Activated CD8-positive, alpha-beta memory T cell treated with anti-CD3 and anti-CD28 coated beads, Interleukin-2, amount 10 ng/mL, durations not matched to agents 7 days and 5 days (primary cell): ENCODE measurements at regions not wholly inside any gene's neighbourhood (a gene's known extent, or its start where the extent isn't known, plus 50 kb on each side); places are given as distances from the start of the nearest gene placed in this dataset.
"Not testable (repeated sequence)": the region's sequence is repeated elsewhere in the genome, so short reads cannot be mapped to it uniquely, and the experiment has no call there.

Experiments used
- ATAC-seq: fragments of 150-1000 bp; cut with Tn5 transposase; one replicate; pipeline ENCODE4 v1.10.0; 2021; ENCODE audit warnings: moderate library complexity
- CTCF ChIA-PET: fragments of 350-600 bp; sonication (Branson Sonifier 250); formaldehyde crosslinking; loops from one replicate; lab custom pipeline; 2021; ENCODE audit warnings: antibody characterized with exemption; lab: Charles Lee
- DNase-seq: peaks from one replicate; pipeline ENCODE4 v3.0.0-alpha.2; 2020
- H3K27ac Mint-ChIP-seq: one replicate; pipeline ENCODE4 v1.8.0; 2021; ENCODE audit warnings: mild to moderate bottlenecking, mixed read lengths
- H3K27me3 Mint-ChIP-seq: one replicate; pipeline ENCODE4 v1.8.0; 2021; ENCODE audit warnings: mixed read lengths
- H3K36me3 Mint-ChIP-seq: one replicate; pipeline ENCODE4 v1.8.0; 2021; ENCODE audit warnings: mild to moderate bottlenecking, mixed read lengths
- H3K4me1 Mint-ChIP-seq: one replicate; pipeline ENCODE4 v1.8.0; 2021; ENCODE audit warnings: mixed read lengths
- H3K4me3 Mint-ChIP-seq: one replicate; pipeline ENCODE4 v1.8.0; 2021; ENCODE audit warnings: mild to moderate bottlenecking, moderate library complexity, mixed read lengths
- H3K9me3 Mint-ChIP-seq: one replicate; pipeline ENCODE4 v1.8.0; 2022; ENCODE audit warnings: low read depth, mixed read lengths

DNA sequence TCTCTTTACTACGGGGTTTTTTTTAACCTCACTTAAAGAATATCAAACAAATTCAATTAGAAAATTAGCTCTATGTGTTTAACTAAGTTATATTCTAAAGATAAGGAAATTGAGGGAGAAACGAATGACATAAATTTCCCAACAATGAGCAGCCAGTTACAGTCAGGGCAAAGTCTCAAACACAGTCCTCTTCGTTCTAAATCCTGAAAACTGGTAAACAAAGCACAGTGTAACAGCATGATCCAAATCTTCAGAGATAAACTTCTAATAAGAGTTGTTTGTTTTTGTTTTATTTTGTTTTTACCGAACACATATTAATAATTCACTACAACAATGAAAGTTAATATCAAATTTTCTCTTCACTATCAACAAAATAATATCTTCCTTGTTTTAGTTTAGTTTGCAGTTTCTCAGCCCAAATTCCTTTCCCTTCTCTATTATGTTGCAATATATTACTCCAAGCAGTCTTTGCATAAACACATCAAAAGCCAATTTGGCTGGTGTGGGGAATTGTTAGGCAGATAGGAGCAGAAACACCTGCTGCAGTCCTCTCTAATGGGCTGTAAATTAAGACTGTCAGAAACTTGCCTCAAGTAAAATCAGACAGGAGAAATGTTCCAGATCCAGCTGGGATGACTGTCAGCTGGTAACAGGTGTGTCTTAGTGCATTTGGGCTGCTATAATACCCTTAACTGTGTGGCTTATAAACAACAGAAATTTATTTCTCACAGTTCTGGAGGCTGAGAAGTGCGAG, 106.5 kb upstream of the SGCG start:
- no peaks in the 10 kb centered on the region for H3K9me3 Mint-ChIP-seq
- no peaks in the 10 kb centered on the region for H3K36me3 Mint-ChIP-seq
- CTCF ChIA-PET: interaction anchor here (1.3 kb wide), 1 partner anchor 14 kb away, joined by 3 read pairs; no protein-coding TSS in a partner anchor
- no peak for ATAC-seq
- no peaks in the 10 kb centered on the region for H3K4me1 Mint-ChIP-seq
- no peak overlapping the region for H3K4me3 Mint-ChIP-seq
- no peak for DNase-seq
- no peak overlapping the region for H3K27ac Mint-ChIP-seq
- H3K27me3 Mint-ChIP-seq: peaks cover 8% of the 10 kb centered on the region

DNA sequence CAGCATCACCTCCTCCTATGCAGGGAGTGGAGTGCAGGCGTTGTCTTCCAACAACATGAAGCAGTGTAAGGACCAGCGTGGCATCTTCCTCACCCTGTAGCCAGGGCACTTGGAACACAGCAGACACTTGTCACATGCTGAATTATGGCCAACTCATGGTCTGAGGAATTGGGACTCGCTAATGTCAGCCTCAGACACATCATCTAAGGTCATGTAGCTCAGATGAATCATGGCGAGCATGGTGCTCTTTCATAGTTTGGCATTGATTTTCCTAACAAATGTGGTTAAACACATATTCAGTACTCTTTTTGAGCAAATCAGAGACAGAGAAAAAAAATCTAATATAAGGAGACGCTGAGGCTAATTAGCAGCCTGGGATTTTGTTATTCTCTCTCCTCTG, 99.6 kb upstream of the SGCG start:
- Mint-ChIP-seq H3K4me3 (no peak overlapping the region), H3K27ac (no peak overlapping the region), H3K4me1 (no peaks in the 10 kb centered on the region), H3K9me3 (no peaks in the 10 kb centered on the region), H3K36me3 (no peaks in the 10 kb centered on the region), H3K27me3 (no peaks in the 10 kb centered on the region)
- DNase-seq (no peak), ATAC-seq (no peak)
- CTCF ChIA-PET: no interaction called here

DNA sequence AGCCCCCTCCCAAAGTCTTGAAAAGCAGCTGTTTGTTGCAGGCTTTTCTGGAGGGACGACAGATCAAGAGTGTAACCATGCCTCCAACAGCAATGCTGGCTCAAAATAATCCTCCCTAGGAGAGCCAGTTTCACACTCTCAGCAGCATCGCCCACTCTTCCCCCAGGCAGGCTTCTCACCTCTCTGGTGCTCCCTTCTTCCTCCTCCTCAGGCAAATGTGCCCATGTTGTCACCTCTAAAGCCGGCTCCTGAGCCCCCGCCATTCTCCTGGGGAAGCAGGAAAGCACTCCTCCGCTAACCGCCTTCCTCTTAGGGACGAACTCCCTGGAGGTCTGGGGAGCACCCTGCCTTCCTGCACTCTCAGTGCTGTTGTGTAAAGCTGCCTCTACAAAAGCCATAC, 98.9 kb upstream of the SGCG start:
- no peaks in the 10 kb centered on the region for H3K36me3 Mint-ChIP-seq

DNA sequence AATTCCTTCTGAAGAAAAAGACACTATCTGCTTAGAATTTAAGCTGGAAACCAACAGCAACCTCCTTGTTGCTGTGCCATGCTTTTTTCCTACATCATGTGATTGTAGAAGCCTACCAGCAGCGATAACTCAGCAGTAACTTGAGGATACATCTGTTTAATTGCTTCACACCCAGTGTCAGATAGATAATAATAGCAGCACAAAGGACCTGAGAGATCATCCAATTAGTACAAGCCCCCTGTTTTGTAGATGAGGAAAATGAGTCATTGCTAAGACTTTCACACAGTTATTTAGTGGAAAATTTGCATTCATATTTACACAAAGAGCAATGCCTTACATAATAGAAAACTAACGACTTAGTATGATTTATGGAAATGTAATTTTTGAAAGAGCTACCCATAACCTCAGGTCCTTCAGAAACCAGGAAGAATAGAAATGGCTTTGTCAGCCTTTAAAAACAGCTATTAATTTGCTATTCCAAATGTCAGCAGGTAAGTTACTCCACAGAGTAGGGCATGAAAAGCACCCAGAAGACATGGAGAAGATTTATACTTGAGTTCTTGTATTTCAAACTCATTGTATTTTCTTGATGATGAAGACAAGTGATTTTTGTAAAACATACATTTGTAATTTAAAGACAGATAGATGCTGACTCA, 93.7 kb upstream of the SGCG start:
- H3K4me1 Mint-ChIP-seq: no peaks in the 10 kb centered on the region
- H3K9me3 Mint-ChIP-seq: no peaks in the 10 kb centered on the region
- CTCF ChIA-PET: interaction anchor here (0.7 kb wide), 1 partner anchor 254 kb away, joined by 4 read pairs; no protein-coding TSS in a partner anchor
- H3K4me3 Mint-ChIP-seq: no peak overlapping the region
- DNase-seq (no peak), ATAC-seq (no peak)
- H3K27ac Mint-ChIP-seq: no peak overlapping the region
- H3K36me3 Mint-ChIP-seq: no peaks in the 10 kb centered on the region
- peaks cover 4% of the 10 kb centered on the region for H3K27me3 Mint-ChIP-seq

More for the DNA sequence above, 98.9 kb upstream of the SGCG start:
- H3K4me1 Mint-ChIP-seq: no peaks in the 10 kb centered on the region
- H3K9me3 Mint-ChIP-seq: no peaks in the 10 kb centered on the region
- DNase-seq (no peak), ATAC-seq (no peak)
- no peak overlapping the region for H3K27ac Mint-ChIP-seq
- H3K4me3 Mint-ChIP-seq: no peak overlapping the region
- CTCF ChIA-PET: no interaction called here
- H3K27me3 Mint-ChIP-seq: no peaks in the 10 kb centered on the region

DNA sequence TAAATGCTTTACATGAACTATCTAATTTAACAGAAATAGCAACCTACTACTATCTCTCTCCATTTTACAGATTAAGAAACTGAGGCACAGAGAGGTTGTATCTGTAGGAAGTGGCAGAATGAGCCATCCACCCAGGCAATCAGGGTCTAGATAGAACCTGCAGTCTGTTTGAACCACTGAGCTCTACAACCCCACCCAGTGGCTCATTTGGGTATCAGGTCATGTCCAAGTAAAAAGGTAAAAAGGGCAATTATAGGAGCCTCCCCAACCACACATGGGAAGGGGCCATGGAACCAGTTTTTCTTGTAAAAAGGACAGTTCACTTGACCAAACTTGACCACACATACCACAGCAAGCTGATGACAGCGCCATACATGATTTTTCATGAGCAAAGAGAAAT, 92.9 kb upstream of the SGCG start:
- CTCF ChIA-PET: interaction anchor here (1.0 kb wide), 1 partner anchor 13 kb away, joined by 3 read pairs; no protein-coding TSS in a partner anchor
- DNase-seq: no peak

DNA sequence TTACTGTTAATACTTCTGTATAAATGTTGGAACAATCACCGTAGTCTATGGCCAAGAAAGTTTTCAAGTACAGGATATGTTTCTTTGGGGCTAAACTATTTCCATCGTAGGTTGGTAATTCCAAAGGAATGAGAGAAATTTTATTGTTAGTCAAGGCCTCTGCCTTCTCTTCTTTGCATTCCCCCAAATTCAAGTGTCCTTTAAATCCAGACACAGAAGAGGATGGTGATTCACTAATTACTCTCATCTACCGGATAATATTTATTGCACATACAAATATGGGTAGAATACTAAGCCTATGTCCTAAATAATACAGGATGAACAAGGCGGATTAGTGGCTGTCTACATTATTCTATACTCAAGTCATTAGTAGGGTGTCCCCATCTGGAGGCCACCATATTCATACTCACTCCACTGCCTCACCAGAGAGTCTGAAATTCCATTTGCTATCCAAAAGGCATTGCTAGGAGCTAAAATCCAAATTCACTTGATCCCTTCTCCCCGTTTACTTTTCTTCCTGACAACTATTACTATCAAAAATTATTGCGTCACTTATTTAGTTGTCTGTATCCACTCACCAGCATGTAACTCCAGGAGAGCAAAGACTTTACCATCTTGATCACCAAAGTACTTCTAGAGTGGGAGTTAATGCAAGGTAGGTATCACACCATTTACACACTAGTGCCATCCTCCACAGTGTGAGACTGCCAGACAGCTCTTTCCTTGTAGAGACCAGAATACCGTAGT, 82.4 kb upstream of the SGCG start:
- no peaks in the 10 kb centered on the region for H3K27me3 Mint-ChIP-seq
- H3K4me3 Mint-ChIP-seq: no peak overlapping the region
- no peaks in the 10 kb centered on the region for H3K36me3 Mint-ChIP-seq
- CTCF ChIA-PET: no interaction called here
- H3K27ac Mint-ChIP-seq: no peak overlapping the region
- H3K4me1 Mint-ChIP-seq: peaks cover 7% of the 10 kb centered on the region
- DNase-seq (no peak), ATAC-seq (no peak)
- no peaks in the 10 kb centered on the region for H3K9me3 Mint-ChIP-seq

More for the DNA sequence above, 92.9 kb upstream of the SGCG start:
- ATAC-seq: no peak
- Mint-ChIP-seq H3K4me3 (no peak overlapping the region), H3K4me1 (no peaks in the 10 kb centered on the region), H3K36me3 (no peaks in the 10 kb centered on the region), H3K9me3 (no peaks in the 10 kb centered on the region), H3K27me3 (peaks cover 4% of the 10 kb centered on the region), H3K27ac (no peak overlapping the region)

DNA sequence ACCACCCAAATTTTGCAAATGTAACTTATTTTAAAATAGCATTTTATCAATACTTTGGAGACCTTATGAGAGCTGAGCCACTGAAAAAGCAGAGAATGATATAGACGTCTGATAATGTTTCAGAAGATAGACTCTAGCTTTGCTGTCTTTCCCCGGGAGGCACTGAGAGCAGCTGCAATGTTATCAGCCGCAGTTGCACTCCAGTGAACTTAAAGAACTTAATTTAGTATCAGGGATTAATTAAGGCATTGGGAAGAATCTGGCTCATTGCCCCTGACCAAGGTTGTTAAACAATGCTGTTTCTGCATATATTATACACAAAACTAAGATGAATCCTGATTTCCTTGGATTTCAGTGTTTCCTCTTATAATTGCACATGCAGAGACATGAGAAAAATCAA, 75.7 kb upstream of the SGCG start:
- Mint-ChIP-seq H3K27me3 (peaks cover 2% of the 10 kb centered on the region), H3K4me3 (no peak overlapping the region), H3K9me3 (no peaks in the 10 kb centered on the region), H3K27ac (no peak overlapping the region), H3K36me3 (no peaks in the 10 kb centered on the region), H3K4me1 (peaks cover 4% of the 10 kb centered on the region)
- ATAC-seq: no peak
- CTCF ChIA-PET: no interaction called here
- DNase-seq: no peak

DNA sequence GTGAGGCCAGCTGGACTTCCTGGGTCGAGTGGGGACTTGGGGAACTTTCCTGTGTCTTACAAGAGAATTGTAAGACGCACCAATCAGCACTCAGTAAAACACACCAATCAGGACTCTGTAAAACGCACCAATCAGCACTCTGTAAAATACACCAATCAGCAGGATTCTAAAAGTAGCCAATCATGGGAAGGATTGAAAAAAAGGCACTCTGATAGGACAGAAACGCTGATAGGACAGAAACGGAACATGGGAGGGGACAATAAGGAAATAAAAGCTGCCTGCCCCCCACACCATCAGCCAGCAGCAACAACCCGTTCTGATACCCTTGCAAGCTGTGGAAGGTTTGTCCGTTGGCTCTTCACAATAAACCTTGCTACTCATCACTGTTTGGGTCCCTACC, 73.1 kb upstream of the SGCG start:
- no peak for ATAC-seq
- Mint-ChIP-seq H3K4me3 (no peak overlapping the region), H3K27ac (no peak overlapping the region), H3K27me3 (peaks cover 2% of the 10 kb centered on the region), H3K36me3 (no peaks in the 10 kb centered on the region), H3K4me1 (no peaks in the 10 kb centered on the region), H3K9me3 (no peaks in the 10 kb centered on the region)
- DNase-seq: no peak
- CTCF ChIA-PET: no interaction called here

DNA sequence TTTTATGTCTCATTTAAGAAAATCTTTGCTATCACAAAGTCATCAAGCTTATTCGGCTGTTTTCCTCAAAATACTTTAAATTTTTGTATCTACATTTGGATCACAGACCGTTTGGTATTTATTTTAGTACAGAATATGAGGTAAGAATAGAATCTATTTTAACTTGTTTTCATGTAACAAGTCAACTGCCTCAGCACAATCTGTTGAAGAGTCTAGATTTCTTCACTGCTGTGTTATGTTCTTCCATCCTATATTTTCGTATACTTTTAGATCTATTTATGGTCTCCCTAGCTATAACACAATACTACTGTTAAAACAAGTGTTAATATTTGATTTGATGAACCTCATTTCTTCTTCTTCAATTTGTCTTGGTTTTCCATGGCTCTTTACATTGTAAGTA, 61.6 kb upstream of the SGCG start:
- H3K36me3 Mint-ChIP-seq: no peaks in the 10 kb centered on the region
- no peak overlapping the region for H3K27ac Mint-ChIP-seq
- no peaks in the 10 kb centered on the region for H3K4me1 Mint-ChIP-seq
- ATAC-seq: no peak
- peaks cover 2% of the 10 kb centered on the region for H3K27me3 Mint-ChIP-seq
- H3K9me3 Mint-ChIP-seq: no peaks in the 10 kb centered on the region
- no peak overlapping the region for H3K4me3 Mint-ChIP-seq
- DNase-seq: no peak
- CTCF ChIA-PET: no interaction called here

DNA sequence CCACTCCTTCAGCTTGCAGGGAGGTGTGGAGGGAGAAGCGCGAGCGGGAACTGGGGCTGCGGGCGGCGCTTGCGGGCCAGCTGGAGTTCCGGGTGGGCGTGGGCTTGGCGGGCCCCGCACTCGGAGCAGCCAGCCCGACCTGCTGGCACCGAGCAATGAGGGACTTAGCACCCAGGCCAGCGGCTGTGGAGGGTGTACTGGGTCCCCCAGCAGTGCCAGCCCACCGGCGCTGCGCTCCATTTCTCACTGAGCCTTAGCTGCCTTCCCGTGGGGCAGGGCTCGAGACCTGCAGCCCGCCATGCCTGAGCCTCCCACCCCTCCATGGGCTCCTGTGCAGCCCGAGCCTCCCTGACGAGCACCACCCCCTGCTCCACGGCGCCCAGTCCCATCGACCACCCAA, 53.2 kb upstream of the SGCG start:
- ATAC-seq, DNase-seq, H3K27ac Mint-ChIP-seq, H3K27me3 Mint-ChIP-seq, CTCF ChIA-PET, H3K4me3 Mint-ChIP-seq, H3K36me3 Mint-ChIP-seq, H3K4me1 Mint-ChIP-seq, H3K9me3 Mint-ChIP-seq: not testable (repeated sequence)

DNA sequence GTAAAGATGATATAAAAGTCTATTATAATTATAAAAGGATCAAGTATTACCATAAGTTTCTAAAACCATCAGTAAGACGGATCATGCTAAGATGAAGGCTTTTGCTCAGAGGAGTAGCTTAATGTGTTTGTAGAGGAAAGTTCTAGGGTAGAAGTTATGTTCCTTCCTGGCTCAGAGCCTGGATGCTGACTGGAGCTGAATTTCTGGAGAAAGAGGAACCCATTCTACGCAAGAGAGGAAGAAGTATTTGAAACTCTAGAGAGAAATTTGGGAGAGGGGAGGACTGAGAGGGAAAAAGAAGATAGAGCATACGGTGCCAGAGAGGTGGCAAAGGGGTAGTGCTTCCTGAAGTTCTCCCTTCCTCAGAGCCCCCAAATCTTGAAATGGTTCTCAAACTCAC, 51.4 kb upstream of the SGCG start:
- CTCF ChIA-PET: no interaction called here
- H3K27ac Mint-ChIP-seq: no peak overlapping the region
- no peaks in the 10 kb centered on the region for H3K27me3 Mint-ChIP-seq
- DNase-seq (no peak), ATAC-seq (no peak)
- no peak overlapping the region for H3K4me3 Mint-ChIP-seq
- H3K4me1 Mint-ChIP-seq: no peaks in the 10 kb centered on the region
- H3K36me3 Mint-ChIP-seq: no peaks in the 10 kb centered on the region
- H3K9me3 Mint-ChIP-seq: no peaks in the 10 kb centered on the region
